Ovary (tissue), 7 donors: ENCODE measurements at regions not wholly inside any gene's neighbourhood (a gene's known extent, or its start where the extent isn't known, plus 50 kb on each side); places are given as distances from the start of the nearest gene placed in this dataset.

Experiments used
- DNase-seq, 5 donors: peaks; one replicate each; pipeline ENCODE4 v3.0.0-alpha.2; 2019 to 2020
- H3K27ac ChIP-seq, 2 donors: fragments of 200-600 bp; one replicate each; pipeline versions ENCODE4 v1.5.1 to v1.8.0; 2019 to 2022
- H3K27me3 ChIP-seq: fragments of 200-600 bp; one replicate; pipeline ENCODE4 v1.8.0; 2022
- H3K36me3 ChIP-seq: fragments of 200-600 bp; sonication (generic); one replicate; pipeline ENCODE4 v1.5.1; 2019
- H3K4me1 ChIP-seq: one replicate; pipeline ENCODE4 v1.8.1; 2013; ENCODE audit warnings: mild to moderate bottlenecking, moderate library complexity; ENCODE audit not compliant: insufficient read depth
- H3K4me3 ChIP-seq: fragments of 200-600 bp; sonication (generic); one replicate; pipeline ENCODE4 v1.5.1; 2017
- H3K9me3 ChIP-seq, 2 donors: fragments of 200-600 bp in 1 of 2; sonication (generic) in 1 of 2; one replicate each; pipeline versions ENCODE4 v1.5.1 to v1.8.1; 2013 to 2019; ENCODE audit warnings: mild to moderate bottlenecking in 1 of 2, moderate library complexity in 1 of 2
- EP300 ChIP-seq: sonication (generic); formaldehyde crosslinking; IDR thresholded peaks from one replicate; pipeline ENCODE4 v1.6.1; 2017; ENCODE audit warnings: antibody characterized with exemption
- POLR2A ChIP-seq: fragments of 450-650 bp; IDR thresholded peaks from one replicate; pipeline ENCODE4 v1.6.1; 2017; ENCODE audit warnings: antibody characterized with exemption, mild to moderate bottlenecking, moderate library complexity
- WGBS, 3 donors: extraction: QIAGEN DNeasy Blood & Tissue Kit in 1 of 3; methylation state at CpG; one replicate each; pipeline versions ENCODE4 v1.1.5 to v1.1.7; 2013 to 2017; 5-methylcytosine and 5-hydroxymethylcytosine counted together
- intact Hi-C, 4 donors: fragments of 100-400 bp; cut with DNase I; formaldehyde crosslinking; loops; one replicate each; pipeline versions ENCODE4 v1.11.0 to v1.15.1; 2022 to 2023
- TF ChIP-seq, protein P1 (sequence below), 3 donors: fragments of 450-650 bp in 2 of 3; fragments of 200-600 bp in 1 of 3; IDR thresholded peaks; one replicate each; pipeline versions ENCODE4 v1.5.1 to v1.8.0; 2016 to 2022; ENCODE audit warnings: antibody characterized with exemption in 3 of 3, mild to moderate bottlenecking in 1 of 3
- donor health status: DM: no; HTN: no; CAD: no; lungs with moderate emphysema.
- donor health status: DM: no; HTN: no; CAD: no.
- donor health status: Bipolar disorder and iron deficiency.
- donor health status: DM: no; HTN: no; CAD: no.
- donor health status: DM: yes; HTN: yes; CAD: no.

DNA sequence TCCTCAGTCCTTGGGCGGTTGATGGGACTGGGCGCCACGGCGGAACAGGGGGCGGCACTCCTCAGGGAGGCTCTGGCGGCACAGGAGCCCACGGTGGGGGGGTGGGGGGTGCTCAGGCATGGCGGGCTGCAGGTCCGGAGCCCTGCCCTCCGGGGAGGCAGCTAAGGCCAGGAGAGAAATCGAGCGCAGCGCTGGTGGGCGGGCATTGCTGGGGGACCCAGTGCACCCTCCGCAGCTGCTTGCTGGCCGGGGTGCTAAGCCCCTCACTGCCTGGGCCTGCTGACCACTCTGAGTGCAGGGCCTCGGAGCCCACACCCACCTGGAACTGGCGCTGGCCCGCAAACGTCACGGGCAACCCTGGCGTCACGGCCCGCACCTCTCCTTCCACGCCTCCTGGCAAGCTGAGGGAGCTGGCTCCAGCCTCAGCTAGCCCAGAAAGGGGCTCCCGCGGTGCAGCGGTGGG is 164.9 kb upstream of the AGA start:
- H3K27ac ChIP-seq = no peak overlapping the region

DNA sequence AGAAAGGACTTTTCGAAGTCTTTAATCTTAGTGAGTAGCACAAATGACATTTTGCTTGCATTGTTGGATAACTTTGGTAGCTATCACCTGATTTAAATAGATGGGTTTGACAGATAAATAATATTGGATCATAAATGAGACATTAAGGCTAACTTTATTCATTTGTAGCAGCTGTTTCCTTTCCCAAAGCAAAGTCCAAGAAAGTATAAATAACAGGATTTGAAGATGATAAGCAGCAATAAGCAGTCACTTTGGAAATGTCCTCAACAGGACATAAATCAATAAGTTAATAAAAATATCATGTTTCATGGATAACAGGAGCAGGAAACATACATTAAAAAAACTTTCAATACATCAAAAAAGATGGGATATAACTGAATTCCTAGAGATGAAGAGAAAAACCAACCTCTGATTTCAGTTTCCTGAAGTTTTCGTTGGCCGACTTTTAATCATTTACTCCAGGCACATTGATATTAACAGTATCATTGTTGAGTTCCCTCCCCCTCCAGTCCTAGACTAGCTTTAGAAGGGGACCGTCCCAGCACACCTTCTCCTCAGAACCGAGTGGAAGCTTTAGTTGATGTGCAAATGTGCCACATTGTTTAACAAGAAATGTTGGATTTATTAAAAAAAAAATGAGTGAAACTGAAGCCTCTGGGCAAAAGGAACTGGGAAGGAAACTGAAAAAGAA is 169.9 kb upstream of the AGA start:
- Histone ChIP-seq H3K27ac (no peak overlapping the region), H3K4me1 (no peaks in the 10 kb centered on the region), H3K27me3 (no peaks in the 10 kb centered on the region), H3K36me3 (no peaks in the 10 kb centered on the region), H3K4me3 (no peak overlapping the region), H3K9me3 (no peaks in the 10 kb centered on the region)
- intact Hi-C loops = no loop called here
- 35 to 52% (median 43%) methylated on average over 5 of the region's 5 CpGs for WGBS, 3 donors
- no peak for TF ChIP-seq POLR2A
- TF ChIP-seq, protein P1, sequence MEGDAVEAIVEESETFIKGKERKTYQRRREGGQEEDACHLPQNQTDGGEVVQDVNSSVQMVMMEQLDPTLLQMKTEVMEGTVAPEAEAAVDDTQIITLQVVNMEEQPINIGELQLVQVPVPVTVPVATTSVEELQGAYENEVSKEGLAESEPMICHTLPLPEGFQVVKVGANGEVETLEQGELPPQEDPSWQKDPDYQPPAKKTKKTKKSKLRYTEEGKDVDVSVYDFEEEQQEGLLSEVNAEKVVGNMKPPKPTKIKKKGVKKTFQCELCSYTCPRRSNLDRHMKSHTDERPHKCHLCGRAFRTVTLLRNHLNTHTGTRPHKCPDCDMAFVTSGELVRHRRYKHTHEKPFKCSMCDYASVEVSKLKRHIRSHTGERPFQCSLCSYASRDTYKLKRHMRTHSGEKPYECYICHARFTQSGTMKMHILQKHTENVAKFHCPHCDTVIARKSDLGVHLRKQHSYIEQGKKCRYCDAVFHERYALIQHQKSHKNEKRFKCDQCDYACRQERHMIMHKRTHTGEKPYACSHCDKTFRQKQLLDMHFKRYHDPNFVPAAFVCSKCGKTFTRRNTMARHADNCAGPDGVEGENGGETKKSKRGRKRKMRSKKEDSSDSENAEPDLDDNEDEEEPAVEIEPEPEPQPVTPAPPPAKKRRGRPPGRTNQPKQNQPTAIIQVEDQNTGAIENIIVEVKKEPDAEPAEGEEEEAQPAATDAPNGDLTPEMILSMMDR (IDR thresholded peaks at IDR 0.05) = no peak
- no peak for TF ChIP-seq EP300
- DNase-seq = no peak

More for the DNA sequence above, 164.9 kb upstream of the AGA start:
- no peaks in the 10 kb centered on the region for H3K4me1 ChIP-seq
- no peaks in the 10 kb centered on the region for H3K9me3 ChIP-seq
- H3K36me3 ChIP-seq = no peaks in the 10 kb centered on the region
- TF ChIP-seq POLR2A = no peak
- TF ChIP-seq EP300 = no peak
- TF ChIP-seq, protein P1 (IDR thresholded peaks at IDR 0.05) = no peak
- no peak for DNase-seq
- intact Hi-C loops = no loop called here
- H3K27me3 ChIP-seq = no peaks in the 10 kb centered on the region
- 95 to 96% (median 96%) methylated on average over 27 to 28 of the region's 28 CpGs for WGBS, 3 donors
- H3K4me3 ChIP-seq = no peak overlapping the region

DNA sequence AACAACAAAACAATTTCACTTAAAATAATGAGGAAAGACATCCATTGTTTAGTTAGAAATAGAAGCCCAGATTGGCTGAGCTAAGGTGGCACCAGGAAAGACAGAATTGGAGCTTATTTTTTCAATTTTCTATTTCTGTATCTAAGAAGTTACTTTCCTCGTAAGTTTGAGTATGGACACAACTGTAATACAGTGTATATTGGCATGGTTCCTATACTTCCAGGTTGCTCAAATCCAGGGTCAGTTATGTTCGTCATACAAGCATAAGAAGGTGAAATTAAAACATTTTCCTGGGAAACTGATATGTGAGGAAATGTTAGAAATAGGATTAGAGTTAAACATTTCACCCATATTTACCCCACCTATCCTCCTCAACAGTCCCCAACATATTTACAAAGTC is 170.4 kb upstream of the AGA start:
- H3K27ac ChIP-seq = no peak overlapping the region
- WGBS, 3 donors = 23 to 41% (median 26%) methylated on average over 2 of the region's 2 CpGs
- TF ChIP-seq EP300 (no peak), POLR2A (no peak)
- TF ChIP-seq, protein P1 (IDR thresholded peaks at IDR 0.05) = no peak
- no peak overlapping the region for H3K4me3 ChIP-seq
- H3K9me3 ChIP-seq = no peaks in the 10 kb centered on the region
- intact Hi-C loops = no loop called here
- DNase-seq = no peak
- H3K36me3 ChIP-seq = no peaks in the 10 kb centered on the region
- H3K4me1 ChIP-seq = no peaks in the 10 kb centered on the region
- H3K27me3 ChIP-seq = no peaks in the 10 kb centered on the region

DNA sequence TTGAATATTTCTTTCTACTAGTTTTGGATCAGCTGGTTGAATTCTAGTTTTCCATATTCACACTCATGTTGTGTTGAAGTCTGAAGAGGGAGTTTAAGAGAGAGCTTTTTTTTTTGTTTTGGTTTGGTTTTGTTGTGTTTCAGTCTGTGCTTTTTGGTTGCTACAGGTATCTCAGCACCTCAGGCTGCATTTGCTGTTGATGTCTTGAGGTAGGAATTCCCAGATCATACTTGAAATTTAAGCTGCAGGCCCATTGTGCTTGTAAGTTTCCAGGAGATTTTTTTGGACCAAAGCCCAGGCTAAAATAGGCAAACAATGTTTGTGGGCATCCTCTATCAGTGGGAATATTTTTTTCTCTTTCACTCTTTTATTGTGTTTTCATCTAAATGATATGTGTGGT is 190.2 kb upstream of the AGA start:
- no peaks in the 10 kb centered on the region for H3K36me3 ChIP-seq
- intact Hi-C loops = no loop called here
- no peak for TF ChIP-seq EP300
- TF ChIP-seq POLR2A = no peak
- TF ChIP-seq, protein P1 (IDR thresholded peaks at IDR 0.05) = no peak
- H3K4me3 ChIP-seq = no peak overlapping the region
- no peaks in the 10 kb centered on the region for H3K4me1 ChIP-seq
- no peak overlapping the region for H3K27ac ChIP-seq
- DNase-seq = no peak
- no peaks in the 10 kb centered on the region for H3K27me3 ChIP-seq
- peaks cover 0 to 4% of the 10 kb centered on the region in 2 donors for H3K9me3 ChIP-seq
